Epithelial cell of proximal tubule (primary cell): ENCODE measurements at regions not wholly inside any gene's neighbourhood (a gene's known extent, or its start where the extent isn't known, plus 50 kb on each side); places are given as distances from the start of the nearest gene placed in this dataset.
"Not testable (repeated sequence)": the region's sequence is repeated elsewhere in the genome, so short reads cannot be mapped to it uniquely, and the experiment has no call there.

Experiments
- DNase-seq: peaks from one replicate; pipeline ENCODE4 v3.0.0-alpha.2; 2011; ENCODE audit warnings: low read depth
- H3K4me3 ChIP-seq: 2 replicates; pipeline ENCODE4 v1.5.1; 2011; ENCODE audit warnings: low read depth, mild to moderate bottlenecking, low read length
- TF ChIP-seq, protein P1 (sequence below): conservative IDR thresholded peaks from 2 replicates; pipeline ENCODE4 v1.5.1; 2012; ENCODE audit warnings: low read depth, mild to moderate bottlenecking, low read length

GRCh38 chr4:59500103-59500502 lies 1700.0 kb upstream of the ADGRL3 start:
- DNase-seq: no peak
- TF ChIP-seq, protein P1, sequence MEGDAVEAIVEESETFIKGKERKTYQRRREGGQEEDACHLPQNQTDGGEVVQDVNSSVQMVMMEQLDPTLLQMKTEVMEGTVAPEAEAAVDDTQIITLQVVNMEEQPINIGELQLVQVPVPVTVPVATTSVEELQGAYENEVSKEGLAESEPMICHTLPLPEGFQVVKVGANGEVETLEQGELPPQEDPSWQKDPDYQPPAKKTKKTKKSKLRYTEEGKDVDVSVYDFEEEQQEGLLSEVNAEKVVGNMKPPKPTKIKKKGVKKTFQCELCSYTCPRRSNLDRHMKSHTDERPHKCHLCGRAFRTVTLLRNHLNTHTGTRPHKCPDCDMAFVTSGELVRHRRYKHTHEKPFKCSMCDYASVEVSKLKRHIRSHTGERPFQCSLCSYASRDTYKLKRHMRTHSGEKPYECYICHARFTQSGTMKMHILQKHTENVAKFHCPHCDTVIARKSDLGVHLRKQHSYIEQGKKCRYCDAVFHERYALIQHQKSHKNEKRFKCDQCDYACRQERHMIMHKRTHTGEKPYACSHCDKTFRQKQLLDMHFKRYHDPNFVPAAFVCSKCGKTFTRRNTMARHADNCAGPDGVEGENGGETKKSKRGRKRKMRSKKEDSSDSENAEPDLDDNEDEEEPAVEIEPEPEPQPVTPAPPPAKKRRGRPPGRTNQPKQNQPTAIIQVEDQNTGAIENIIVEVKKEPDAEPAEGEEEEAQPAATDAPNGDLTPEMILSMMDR: no peak
- H3K4me3 ChIP-seq: no peak overlapping the region

DNA sequence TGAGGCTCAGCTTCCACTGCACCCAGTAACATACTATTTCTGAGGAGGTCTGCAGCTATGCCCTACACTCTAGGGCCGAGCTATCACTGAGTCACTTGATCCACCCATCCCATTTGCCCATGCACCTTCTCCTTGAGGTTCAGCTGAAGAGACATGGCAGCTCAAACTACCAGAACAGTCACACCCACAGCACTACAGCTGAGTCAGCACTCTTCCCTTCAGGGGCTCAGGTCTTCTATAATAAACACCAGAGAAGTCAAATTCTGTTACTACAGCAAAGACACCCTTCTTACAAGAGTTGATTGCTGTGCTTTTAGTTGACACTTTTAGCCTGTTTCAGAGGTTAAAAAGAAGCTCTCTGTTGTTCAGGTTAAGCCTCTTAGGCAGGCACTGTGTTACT lies 1696.4 kb upstream of the ADGRL3 start:
- TF ChIP-seq, protein P1: no peak
- no peak overlapping the region for H3K4me3 ChIP-seq
- no peak for DNase-seq

DNA sequence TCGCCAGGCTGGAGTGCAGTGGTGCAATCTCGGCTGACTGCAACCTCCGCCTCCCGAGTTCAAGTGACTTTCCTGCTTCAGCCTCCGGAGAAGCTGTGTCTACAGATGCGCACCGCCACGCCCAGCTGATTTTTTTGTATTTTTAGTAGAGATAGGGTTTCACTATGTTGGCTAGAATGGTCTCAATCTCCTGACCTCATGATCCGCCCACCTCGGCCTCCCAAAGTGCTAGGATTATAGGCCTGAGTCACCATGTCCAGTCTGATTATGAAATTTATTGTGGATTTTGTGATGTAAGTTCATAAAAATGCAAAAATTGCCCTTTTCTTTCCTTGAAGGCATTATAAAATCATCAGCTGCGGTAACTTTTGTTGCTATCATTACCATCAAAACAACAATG lies 1688.3 kb upstream of the ADGRL3 start:
- DNase-seq, H3K4me3 ChIP-seq: not testable (repeated sequence)

DNA sequence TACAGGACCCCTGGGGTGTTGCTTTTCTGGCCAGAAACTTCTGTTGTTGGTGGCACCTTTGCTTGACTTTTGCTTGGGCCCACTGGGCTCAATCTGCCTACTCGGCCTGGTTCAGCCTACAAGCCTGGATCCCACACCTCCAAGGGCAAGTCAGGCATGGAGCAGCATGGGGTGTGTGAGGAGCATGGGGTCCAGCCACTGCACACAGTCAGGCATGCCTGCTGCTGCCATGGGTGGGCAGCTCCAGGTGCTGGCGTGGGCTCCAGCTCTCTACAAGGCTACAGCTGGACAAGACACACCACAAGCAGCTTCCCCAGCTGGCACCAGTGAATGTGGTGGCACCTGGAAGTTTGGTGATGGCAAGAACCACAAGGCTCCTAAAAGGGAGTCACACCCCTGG lies 1683.1 kb upstream of the ADGRL3 start:
- TF ChIP-seq, protein P1: no peak
- DNase-seq: no peak
- H3K4me3 ChIP-seq: no peak overlapping the region

DNA sequence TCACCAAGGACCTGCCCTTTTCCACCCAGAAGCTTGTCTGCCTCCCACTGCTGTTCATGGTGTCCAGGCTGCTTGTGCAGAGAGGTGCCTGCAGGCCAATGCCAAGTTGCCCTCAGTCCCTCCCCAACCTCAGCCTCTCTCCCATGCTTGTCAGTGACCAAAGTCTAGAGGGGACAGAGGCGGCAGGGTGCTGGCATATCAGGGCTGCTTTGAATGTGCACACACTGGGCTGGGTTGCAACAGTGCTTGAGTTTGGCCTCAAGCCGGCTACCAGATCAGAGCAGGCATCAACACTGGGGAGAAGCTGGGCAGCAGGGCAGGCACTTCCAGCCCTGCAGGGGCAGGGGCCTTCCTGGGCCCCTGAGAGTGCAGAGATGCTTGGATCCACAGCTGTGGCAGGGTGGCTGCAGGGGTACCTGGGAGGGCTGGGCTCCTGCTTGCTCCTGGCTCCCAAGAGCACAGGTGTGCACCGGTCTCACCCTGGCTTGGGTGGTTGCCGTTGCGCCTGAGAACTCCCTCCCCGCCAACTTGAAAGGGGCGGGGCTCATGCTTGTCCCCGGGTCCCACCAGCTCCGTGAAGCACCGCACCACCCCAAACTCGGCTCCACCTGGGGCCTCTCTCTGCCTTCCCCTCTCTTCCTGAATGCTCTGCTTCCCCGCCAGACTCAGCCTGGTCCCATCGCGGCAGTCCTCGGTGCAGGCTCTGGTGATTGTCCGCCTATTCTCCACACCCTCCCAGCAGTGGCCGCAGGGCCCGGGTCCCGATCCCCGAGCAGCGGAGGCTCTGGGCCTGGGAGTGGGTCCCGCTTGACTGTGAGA lies 1681.9 kb upstream of the ADGRL3 start:
- H3K4me3 ChIP-seq: no peak overlapping the region
- TF ChIP-seq, protein P1: no peak
- DNase-seq: no peak

- TF ChIP-seq, protein P1: no peak
- DNase-seq: no peak
- no peak overlapping the region for H3K4me3 ChIP-seq
These were observed 1674.2 kb upstream of the ADGRL3 start for GRCh38 chr4:59525885-59526284.

DNA sequence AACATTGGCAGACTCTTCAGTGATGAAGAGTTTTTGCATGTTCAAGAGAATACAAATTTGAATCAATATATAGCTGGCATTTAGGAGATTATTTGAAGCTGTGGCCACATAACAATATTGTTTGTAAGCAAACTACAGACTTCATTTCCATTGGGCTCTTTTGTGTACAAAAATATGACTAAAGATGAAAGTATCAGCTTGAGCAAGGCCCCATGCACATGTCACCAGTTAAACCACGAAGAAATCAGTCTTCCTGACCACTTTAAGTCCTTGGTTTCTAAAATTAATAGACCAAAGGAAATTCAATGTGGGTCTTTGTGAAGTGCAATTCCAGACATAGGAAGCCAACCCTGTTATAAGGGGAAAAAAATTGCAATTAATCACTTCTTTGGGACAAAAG lies 1664.6 kb upstream of the ADGRL3 start:
- no peak overlapping the region for H3K4me3 ChIP-seq
- TF ChIP-seq, protein P1: no peak
- DNase-seq: no peak
